ENCODE measurements at regions not wholly inside any gene's neighbourhood (a gene's known extent, or its start where the extent isn't known, plus 50 kb on each side); places are given as distances from the start of the nearest gene placed in this dataset.
A peak's percentile ranks its signal among the peaks of the same experiment; 100 is the strongest.
"Not testable (repeated sequence)": the region's sequence is repeated elsewhere in the genome, so short reads cannot be mapped to it uniquely, and the experiment has no call there.

DNA sequence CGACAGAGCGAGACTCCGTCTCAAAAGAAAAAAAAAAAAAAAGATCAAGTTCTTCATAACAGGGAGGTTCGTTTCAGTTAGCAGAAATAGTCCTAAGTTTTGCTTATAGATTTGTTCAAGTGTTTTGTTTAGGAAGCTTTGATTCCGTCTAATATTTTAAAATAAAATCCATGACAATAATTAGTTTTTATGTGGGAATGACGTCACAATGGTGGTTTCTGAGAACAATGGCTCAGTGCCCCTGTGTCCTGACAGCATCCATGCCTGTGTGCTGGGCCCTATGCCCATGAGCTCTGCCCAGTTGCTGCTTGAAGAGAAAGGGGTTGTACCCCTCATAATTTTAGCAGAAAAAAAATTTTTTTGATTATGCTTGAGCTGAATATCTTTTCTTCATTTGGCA is 134.0 kb downstream of the SST start:
- no peak for DNase-seq

DNA sequence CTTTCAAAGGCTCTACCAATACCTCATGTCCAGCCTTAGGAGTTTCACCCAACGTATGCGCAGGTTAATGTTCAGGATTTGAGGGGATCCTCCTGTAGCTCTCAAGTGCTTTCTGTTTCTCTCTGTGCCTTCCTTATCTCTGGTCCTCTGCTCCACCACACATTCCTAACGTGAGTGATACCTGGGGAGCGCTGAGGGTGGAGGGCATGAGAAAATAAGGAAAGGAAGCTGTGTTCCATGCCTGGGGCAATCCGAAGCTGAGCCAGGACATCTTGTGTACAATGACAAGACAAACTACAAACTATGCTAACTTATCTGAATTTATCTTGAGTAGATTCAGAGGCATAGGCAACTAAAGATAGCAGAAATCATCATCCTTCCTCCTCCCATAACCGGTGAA is 136.4 kb downstream of the SST start:
- no peak for DNase-seq

DNA sequence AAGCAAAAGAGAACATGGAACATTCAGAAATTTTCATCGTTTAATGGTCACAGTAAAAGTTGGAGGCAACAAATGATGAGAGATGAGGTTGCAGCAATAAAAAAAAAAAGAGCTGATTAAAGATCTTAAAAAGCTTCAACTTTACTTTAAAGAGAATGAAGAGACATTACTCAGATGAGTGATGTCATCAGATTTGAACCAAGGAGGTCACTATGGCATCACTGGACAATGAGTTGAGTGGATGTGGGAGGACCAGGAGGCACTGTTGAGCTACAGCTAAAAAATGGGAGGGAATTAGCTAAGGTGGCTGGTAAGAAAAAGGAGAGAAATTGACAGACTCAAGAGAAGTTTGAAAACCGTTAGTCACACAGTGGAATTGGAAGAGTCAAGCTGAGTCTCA is 138.4 kb downstream of the SST start:
- no peak for DNase-seq

GRCh38 chr3:187522890-187523289 is 147.3 kb downstream of the SST start:
- peak; percentile 7 for DNase-seq

GRCh38 chr3:187522293-187522692 is 147.9 kb downstream of the SST start:
- peak; percentile 94 for DNase-seq

- DNase-seq = peak; percentile 47
Measured at GRCh38 chr3:187521546-187521945, 148.6 kb downstream of the SST start.

GRCh38 chr3:187520027-187520945 is 149.9 kb downstream of the SST start:
- peak; percentile 9 for DNase-seq

GRCh38 chr3:187519428-187519890 is 150.7 kb downstream of the SST start:
- no peak for DNase-seq

- peak; percentile 13 for DNase-seq
Measured at GRCh38 chr3:187518616-187519015, 150.4 kb downstream of the RTP4 start.

GRCh38 chr3:187518207-187518606 is 150.0 kb downstream of the RTP4 start:
- DNase-seq = no peak

- no peak for DNase-seq
Measured at GRCh38 chr3:187516446-187517185, 148.4 kb downstream of the RTP4 start.

DNA sequence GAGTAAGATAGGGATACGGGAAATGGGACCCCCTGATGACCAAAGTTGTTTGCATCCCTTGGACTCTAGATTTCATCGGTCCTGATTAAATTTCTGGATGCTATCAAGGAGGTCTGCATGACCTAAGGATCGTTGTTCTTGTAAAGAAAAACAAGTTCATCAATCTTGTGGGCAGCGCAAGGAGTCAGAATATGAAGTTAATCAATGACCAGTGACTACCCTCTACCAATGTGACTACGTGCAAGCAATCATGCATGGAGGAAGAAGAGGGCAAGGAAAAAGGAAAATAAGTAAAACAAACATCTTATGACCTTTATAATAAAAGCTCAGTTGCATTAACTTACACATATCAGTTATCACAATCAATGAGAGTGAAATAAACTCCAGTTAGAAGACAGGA is 139.7 kb downstream of the RTP4 start:
- DNase-seq = no peak

DNA sequence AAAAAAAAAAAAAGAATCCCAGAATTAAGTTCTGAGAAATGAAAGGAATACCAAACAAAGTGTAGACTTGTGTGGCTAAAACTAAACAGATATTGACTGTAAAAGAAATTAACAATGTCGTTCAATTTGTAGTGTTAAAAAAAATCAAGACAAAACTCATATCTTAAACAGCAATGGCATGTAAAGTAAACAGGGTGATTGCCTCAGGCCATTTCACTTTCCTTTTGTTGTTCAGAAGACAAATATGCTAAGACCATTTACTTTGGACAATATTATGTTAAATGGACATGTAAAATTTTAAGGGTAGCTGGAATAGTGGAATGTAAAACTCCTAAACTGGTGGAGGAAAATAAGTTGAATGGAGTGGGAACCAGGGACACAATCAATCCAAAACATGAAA is 139.1 kb downstream of the RTP4 start:
- DNase-seq = no peak

DNA sequence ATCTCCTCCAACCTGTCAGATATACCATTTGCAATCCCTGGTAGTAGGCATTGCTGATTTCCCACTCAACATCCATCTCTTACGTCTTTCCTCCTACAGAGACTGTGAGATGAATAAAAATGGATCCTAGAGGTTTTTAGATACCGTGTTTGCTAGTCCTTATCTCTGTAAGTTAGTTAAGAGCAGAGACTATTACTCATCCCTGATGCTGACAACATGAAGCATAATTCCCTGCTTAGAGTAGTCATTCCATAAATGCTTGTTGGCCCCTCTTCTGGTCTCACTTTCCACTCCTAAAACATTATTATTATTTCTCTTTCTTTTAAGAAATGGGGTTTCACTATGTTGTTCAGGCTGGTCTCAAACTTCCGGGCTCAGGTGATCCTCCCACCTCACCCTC is 136.2 kb downstream of the RTP4 start:
- DNase-seq = no peak

GRCh38 chr3:187498211-187498724 is 130.1 kb downstream of the RTP4 start:
- no peak for DNase-seq

DNA sequence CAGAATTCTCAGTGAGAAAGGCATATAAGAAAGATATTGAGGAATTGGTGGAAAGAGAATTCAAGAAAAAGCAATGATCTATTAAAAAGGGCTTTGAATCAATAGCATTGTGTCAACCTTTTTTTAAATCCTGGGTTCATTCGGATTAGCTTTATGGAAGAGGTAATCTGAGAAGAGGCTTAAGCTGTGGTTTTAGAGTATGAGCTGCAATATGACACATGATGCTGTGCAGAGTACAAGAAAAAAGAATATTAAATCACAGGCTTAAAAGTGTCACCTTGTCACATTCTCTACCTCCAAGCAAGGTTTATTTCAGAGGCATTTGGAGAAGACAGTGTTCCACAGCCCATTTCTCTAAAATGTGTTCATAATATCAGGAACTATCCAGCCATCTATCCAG is 128.9 kb downstream of the RTP4 start:
- DNase-seq = no peak

DNA sequence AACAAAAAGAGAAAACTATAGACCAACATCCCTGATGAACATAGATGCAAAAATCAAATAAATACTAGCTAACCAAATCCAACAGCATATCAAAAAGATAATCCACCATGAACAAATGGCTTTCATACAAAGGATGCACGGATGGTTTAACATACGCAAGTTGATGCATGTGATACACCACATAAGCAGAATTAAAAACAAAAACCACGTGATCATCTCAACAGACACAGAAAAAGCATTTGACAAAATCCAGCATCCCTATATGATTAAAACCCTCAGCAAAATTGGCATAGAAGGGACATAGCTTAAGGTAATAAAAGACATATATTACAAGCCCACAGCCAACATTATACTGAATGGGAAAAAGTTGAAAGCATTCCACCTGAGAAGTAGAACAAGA is 125.9 kb downstream of the RTP4 start:
- DNase-seq = not testable (repeated sequence)

- no peak for DNase-seq
Measured at GRCh38 chr3:187491371-187491770, 123.2 kb downstream of the RTP4 start.

- no peak for DNase-seq
Measured at GRCh38 chr3:187490366-187490765, 122.2 kb downstream of the RTP4 start.

DNA sequence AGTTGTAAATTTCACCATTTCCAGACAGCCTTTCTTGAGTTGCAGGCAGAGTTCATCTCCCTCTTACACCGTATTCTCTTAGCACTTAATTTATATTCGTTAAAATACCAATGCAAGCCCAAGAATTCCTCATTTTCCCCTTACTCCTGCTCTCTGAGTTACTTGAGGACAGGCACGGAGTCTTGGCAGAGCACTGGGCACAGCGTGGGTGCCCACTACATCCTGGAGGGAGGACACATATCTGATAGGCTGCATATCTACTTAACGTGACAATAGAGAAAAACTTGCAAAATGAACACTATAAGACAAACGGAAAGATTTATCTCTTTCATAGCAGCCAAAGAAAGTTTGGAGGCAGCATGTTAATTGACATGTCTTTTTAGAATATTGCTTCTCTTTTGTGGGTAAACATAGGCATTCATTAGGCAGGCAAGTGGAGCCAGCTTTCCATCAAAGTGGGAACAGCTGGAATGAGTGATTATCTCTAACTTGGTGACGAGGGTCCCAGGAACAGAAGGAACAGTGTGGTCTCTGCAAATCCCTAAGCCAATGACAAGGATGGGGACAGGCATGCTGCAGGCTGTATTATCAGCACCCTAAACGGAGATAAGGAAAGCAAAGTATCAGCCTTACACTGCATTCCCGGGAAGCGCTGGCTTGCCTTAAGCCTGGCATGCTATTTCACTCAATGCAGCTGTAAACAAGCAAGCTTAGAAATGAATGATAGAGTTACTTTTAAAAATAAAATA is 116.5 kb downstream of the RTP4 start:
- no peak for DNase-seq

DNA sequence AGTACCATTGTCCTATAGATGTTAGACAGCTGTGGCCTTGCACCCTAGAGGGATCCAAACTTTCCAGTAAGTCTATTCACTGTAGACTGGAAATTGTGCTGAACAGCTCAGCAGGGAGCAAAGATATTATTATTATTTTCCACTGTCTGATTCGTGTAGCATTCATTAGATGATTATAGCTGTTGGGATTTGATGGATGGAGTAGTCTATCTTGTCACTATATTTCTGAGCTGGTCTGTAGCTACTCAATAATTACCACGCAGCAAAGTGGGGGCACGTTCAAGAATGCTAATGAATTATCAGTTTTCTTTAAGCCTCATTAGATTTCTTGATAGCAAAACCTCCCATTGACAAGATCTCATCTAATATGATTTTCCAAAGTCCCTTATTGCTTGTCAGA is 113.2 kb downstream of the RTP4 start:
- no peak for DNase-seq

- DNase-seq = not testable (repeated sequence)
Measured at GRCh38 chr3:187475613-187476012, 107.4 kb downstream of the RTP4 start.

DNA sequence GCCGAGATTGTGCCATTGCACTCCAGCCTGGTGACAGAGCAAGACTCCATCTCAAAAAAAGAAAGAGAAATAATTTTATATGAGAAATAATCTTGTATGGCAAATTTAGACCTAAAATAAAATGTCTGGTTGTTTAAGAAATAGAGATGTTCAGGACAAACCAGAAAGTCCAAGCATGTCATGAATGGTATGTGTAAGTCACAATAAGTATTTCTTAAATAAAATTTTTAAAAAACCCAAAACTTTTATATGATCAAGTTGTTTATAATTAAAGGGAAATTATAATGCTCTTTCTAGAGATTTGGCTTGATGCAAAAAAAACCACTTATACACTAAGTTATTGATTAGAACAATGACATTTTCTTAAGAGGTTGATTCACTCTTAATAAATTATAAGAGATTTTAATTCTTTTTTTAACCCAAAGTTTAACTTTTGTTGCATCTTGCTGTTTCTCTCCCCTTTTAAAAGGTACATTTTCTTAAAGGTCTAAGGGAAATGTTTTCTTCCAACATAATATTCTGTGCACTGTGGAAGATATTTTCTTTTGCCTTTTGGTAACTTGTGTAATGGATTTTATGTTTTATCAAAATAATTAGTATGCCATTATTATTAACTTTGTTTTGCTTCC is 105.7 kb downstream of the RTP4 start:
- peak; percentile 18 for DNase-seq

Measured in hematopoietic multipotent progenitor cell treated with erythropoietin and hydrocortisone succinate and interleukin-3 and kit ligand, for 4 days (in vitro differentiated cells).